ENCODE measurements at regions not wholly inside any gene's neighbourhood (a gene's known extent, or its start where the extent isn't known, plus 50 kb on each side); places are given as distances from the start of the nearest gene placed in this dataset.
A peak's percentile ranks its signal among the peaks of the same experiment; 100 is the strongest.

DNA sequence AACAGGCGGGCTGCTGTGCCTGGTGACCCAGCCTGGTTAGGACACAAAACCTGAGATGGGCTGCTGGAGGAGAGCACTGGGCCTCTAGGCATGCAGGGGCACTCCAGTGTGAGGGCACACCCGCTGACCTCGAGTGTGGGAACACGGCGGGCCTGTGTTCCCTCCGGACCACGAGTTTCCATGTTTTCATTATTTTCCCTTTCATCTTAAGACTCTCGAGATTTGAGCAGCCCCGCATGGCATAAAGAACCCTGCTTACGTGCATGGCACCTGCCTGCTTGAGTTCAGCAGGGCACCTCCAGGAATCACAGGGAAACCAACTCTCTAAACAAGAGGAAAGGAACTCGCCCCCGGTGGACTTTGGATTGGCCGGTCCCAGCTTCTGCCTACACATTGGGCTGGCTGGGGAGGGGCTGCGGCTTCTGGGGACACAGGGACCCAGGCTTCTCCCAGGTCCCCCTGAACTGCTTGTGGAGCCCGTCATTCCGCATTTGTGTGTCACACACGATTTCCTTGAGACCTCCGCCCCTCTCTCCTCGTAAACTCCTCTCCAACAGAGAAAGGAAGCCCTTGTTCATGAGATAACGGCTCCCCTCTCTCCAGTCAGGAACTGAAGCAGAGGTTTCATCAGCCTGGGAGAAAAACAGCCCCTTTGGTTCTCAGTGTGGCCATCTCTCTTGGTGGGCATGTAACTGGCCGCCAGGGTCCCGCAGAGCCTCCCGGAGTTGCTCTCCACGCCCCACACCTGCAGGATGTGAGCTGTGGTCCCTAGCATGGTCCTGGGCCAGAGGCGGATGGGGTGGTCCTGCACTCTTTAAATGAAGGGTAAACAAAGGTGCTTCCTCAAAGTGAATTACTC is 181.8 kb downstream of the TTLL2 start (continued):
- TF ChIP-seq, protein P1, sequence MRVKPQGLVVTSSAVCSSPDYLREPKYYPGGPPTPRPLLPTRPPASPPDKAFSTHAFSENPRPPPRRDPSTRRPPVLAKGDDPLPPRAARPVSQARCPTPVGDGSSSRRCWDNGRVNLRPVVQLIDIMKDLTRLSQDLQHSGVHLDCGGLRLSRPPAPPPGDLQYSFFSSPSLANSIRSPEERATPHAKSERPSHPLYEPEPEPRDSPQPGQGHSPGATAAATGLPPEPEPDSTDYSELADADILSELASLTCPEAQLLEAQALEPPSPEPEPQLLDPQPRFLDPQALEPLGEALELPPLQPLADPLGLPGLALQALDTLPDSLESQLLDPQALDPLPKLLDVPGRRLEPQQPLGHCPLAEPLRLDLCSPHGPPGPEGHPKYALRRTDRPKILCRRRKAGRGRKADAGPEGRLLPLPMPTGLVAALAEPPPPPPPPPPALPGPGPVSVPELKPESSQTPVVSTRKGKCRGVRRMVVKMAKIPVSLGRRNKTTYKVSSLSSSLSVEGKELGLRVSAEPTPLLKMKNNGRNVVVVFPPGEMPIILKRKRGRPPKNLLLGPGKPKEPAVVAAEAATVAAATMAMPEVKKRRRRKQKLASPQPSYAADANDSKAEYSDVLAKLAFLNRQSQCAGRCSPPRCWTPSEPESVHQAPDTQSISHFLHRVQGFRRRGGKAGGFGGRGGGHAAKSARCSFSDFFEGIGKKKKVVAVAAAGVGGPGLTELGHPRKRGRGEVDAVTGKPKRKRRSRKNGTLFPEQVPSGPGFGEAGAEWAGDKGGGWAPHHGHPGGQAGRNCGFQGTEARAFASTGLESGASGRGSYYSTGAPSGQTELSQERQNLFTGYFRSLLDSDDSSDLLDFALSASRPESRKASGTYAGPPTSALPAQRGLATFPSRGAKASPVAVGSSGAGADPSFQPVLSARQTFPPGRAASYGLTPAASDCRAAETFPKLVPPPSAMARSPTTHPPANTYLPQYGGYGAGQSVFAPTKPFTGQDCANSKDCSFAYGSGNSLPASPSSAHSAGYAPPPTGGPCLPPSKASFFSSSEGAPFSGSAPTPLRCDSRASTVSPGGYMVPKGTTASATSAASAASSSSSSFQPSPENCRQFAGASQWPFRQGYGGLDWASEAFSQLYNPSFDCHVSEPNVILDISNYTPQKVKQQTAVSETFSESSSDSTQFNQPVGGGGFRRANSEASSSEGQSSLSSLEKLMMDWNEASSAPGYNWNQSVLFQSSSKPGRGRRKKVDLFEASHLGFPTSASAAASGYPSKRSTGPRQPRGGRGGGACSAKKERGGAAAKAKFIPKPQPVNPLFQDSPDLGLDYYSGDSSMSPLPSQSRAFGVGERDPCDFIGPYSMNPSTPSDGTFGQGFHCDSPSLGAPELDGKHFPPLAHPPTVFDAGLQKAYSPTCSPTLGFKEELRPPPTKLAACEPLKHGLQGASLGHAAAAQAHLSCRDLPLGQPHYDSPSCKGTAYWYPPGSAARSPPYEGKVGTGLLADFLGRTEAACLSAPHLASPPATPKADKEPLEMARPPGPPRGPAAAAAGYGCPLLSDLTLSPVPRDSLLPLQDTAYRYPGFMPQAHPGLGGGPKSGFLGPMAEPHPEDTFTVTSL (CRISPR knock-in tag; IDR thresholded peaks at IDR 0.05; ENCODE audit: borderline replicate concordance), result 0 out of 2 replicates have a peak, but pooled peaks have one; percentile 25
- TF ChIP-seq ZHX2 (IDR thresholded peaks at IDR 0.05; ENCODE audit: low read depth), result 0 out of 2 replicates have a peak, but pooled peaks have one; percentile 51
- no peak for TF ChIP-seq ZHX2 (CRISPR knock-in tag; IDR thresholded peaks at IDR 0.05; ENCODE audit: borderline replicate concordance)
- TF ChIP-seq, protein P2, sequence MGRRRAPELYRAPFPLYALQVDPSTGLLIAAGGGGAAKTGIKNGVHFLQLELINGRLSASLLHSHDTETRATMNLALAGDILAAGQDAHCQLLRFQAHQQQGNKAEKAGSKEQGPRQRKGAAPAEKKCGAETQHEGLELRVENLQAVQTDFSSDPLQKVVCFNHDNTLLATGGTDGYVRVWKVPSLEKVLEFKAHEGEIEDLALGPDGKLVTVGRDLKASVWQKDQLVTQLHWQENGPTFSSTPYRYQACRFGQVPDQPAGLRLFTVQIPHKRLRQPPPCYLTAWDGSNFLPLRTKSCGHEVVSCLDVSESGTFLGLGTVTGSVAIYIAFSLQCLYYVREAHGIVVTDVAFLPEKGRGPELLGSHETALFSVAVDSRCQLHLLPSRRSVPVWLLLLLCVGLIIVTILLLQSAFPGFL (CRISPR knock-in tag; IDR thresholded peaks at IDR 0.05), result no peak
- no peak for TF ChIP-seq EHMT2 (IDR thresholded peaks at IDR 0.05; ENCODE audit: borderline replicate concordance, low read depth, low read length)
- TF ChIP-seq, protein P3, sequence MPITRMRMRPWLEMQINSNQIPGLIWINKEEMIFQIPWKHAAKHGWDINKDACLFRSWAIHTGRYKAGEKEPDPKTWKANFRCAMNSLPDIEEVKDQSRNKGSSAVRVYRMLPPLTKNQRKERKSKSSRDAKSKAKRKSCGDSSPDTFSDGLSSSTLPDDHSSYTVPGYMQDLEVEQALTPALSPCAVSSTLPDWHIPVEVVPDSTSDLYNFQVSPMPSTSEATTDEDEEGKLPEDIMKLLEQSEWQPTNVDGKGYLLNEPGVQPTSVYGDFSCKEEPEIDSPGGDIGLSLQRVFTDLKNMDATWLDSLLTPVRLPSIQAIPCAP (CRISPR knock-in tag; IDR thresholded peaks at IDR 0.05; ENCODE audit: low read depth), result no peak
- TF ChIP-seq, protein P4, sequence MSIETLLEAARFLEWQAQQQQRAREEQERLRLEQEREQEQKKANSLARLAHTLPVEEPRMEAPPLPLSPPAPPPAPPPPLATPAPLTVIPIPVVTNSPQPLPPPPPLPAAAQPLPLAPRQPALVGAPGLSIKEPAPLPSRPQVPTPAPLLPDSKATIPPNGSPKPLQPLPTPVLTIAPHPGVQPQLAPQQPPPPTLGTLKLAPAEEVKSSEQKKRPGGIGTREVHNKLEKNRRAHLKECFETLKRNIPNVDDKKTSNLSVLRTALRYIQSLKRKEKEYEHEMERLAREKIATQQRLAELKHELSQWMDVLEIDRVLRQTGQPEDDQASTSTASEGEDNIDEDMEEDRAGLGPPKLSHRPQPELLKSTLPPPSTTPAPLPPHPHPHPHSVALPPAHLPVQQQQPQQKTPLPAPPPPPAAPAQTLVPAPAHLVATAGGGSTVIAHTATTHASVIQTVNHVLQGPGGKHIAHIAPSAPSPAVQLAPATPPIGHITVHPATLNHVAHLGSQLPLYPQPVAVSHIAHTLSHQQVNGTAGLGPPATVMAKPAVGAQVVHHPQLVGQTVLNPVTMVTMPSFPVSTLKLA (IDR thresholded peaks at IDR 0.05), result no peak
- no peak for TF ChIP-seq SMARCE1 (IDR thresholded peaks at IDR 0.05; ENCODE audit: borderline replicate concordance)
